ENCODE measurements at regions not wholly inside any gene's neighbourhood (a gene's known extent, or its start where the extent isn't known, plus 50 kb on each side); places are given as distances from the start of the nearest gene placed in this dataset.
"Not testable (repeated sequence)": the region's sequence is repeated elsewhere in the genome, so short reads cannot be mapped to it uniquely, and the experiment has no call there.

- Mint-ChIP-seq H3K4me1 (ENCODE audit: low read depth) (no peaks in the 10 kb centered on the region), H3K9me3 (peaks cover 3% of the 10 kb centered on the region in 2 donors), H3K27me3 (ENCODE audit: low read depth) (no peaks in the 10 kb centered on the region), H3K4me3 (no peak overlapping the region), H3K36me3 (ENCODE audit: insufficient read depth in 2 of 2) (no peaks in the 10 kb centered on the region), H3K27ac (no peak overlapping the region)
- ATAC-seq (replicated peaks in 1 of 2) (no peak), DNase-seq (no peak)
These were observed 182.5 kb upstream of the TENT5A start for GRCh38 chr6:81934936-81935335.

- Mint-ChIP-seq H3K36me3 (ENCODE audit: insufficient read depth in 2 of 2) (no peaks in the 10 kb centered on the region), H3K4me1 (ENCODE audit: low read depth) (no peaks in the 10 kb centered on the region), H3K27me3 (ENCODE audit: low read depth) (no peaks in the 10 kb centered on the region), H3K9me3 (peaks cover 3% of the 10 kb centered on the region in 2 donors), H3K27ac (no peak overlapping the region), H3K4me3 (no peak overlapping the region)
- DNase-seq (no peak), ATAC-seq (replicated peaks in 1 of 2) (no peak)
These were observed 181.1 kb upstream of the TENT5A start for GRCh38 chr6:81933608-81934051.

DNA sequence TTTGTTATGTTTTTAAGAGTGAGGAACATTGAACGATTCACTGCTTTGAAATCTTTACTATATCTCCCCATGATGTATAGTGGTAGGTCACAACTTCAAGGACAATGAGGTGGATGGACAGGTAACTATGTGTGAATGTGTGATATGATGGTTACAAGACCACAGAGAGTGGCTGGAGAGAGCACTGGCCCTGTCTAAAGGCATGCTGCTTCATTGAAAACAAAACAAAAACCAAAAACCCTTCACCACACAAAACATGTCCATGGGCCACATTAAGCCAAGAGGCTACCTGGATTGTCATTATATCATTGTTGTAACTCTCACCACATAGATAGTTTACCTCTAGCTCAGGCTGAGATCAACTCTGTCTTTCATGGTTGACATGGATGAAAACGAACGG is 180.6 kb upstream of the TENT5A start:
- no peak overlapping the region for H3K4me3 Mint-ChIP-seq

GRCh38 chr6:81932448-81932847 is 180.0 kb upstream of the TENT5A start:
- not testable (repeated sequence) for H3K27ac Mint-ChIP-seq; H3K9me3 Mint-ChIP-seq; DNase-seq; H3K4me1 Mint-ChIP-seq (ENCODE audit: low read depth); H3K36me3 Mint-ChIP-seq (ENCODE audit: insufficient read depth in 2 of 2); ATAC-seq (replicated peaks in 1 of 2); H3K27me3 Mint-ChIP-seq (ENCODE audit: low read depth); H3K4me3 Mint-ChIP-seq

More for the DNA sequence above, 180.6 kb upstream of the TENT5A start:
- ATAC-seq (replicated peaks in 1 of 2) (no peak), DNase-seq (no peak)
- Mint-ChIP-seq H3K27me3 (ENCODE audit: low read depth) (no peaks in the 10 kb centered on the region), H3K9me3 (peaks cover 3% of the 10 kb centered on the region in 2 donors), H3K36me3 (ENCODE audit: insufficient read depth in 2 of 2) (no peaks in the 10 kb centered on the region), H3K4me1 (ENCODE audit: low read depth) (no peaks in the 10 kb centered on the region), H3K27ac (no peak overlapping the region)

DNA sequence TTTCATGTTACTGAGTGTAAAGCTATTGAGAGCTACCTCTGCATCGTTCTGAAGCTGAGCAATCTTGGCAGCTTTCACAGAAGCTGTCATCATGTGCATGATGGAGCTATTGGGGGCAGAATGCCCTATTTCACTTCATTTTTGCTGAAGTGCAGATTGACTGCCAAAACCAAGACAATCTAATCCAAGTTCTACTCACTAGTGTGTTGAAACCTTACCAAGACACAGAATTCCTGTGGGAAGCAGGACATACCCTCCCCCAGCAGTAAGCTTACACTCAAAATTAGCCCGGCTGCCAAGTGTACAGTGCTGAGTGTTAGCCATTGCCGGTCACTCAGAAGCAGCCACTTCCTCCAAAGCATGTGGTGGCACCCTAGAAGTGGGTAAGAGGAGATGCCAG is 177.3 kb upstream of the TENT5A start:
- Mint-ChIP-seq H3K27me3 (ENCODE audit: low read depth) (no peaks in the 10 kb centered on the region), H3K4me3 (no peak overlapping the region), H3K9me3 (peaks cover 3% of the 10 kb centered on the region in 2 donors), H3K36me3 (ENCODE audit: insufficient read depth in 2 of 2) (no peaks in the 10 kb centered on the region), H3K4me1 (ENCODE audit: low read depth) (no peaks in the 10 kb centered on the region), H3K27ac (no peak overlapping the region)
- no peak for DNase-seq
- ATAC-seq (replicated peaks in 1 of 2), result no peak

GRCh38 chr6:81925201-81925600 is 172.7 kb upstream of the TENT5A start:
- no peak for DNase-seq
- no peaks in the 10 kb centered on the region for H3K36me3 Mint-ChIP-seq (ENCODE audit: insufficient read depth in 2 of 2)
- no peaks in the 10 kb centered on the region for H3K4me1 Mint-ChIP-seq (ENCODE audit: low read depth)
- no peak overlapping the region for H3K4me3 Mint-ChIP-seq
- no peak for ATAC-seq (replicated peaks in 1 of 2)
- H3K9me3 Mint-ChIP-seq, result peaks cover 0 to 2% of the 10 kb centered on the region in 2 donors
- H3K27ac Mint-ChIP-seq, result no peak overlapping the region
- no peaks in the 10 kb centered on the region for H3K27me3 Mint-ChIP-seq (ENCODE audit: low read depth)

GRCh38 chr6:81909981-81910900 is 157.8 kb upstream of the TENT5A start:
- ATAC-seq (replicated peaks in 1 of 2) (no peak), DNase-seq (no peak)
- no peaks in the 10 kb centered on the region for H3K4me1 Mint-ChIP-seq (ENCODE audit: low read depth)
- H3K36me3 Mint-ChIP-seq (ENCODE audit: insufficient read depth in 2 of 2), result no peaks in the 10 kb centered on the region
- H3K27ac Mint-ChIP-seq, result no peak overlapping the region
- no peak overlapping the region for H3K4me3 Mint-ChIP-seq
- peaks cover under 1 to 2% of the 10 kb centered on the region in 2 donors for H3K9me3 Mint-ChIP-seq
- H3K27me3 Mint-ChIP-seq (ENCODE audit: low read depth), result no peaks in the 10 kb centered on the region

DNA sequence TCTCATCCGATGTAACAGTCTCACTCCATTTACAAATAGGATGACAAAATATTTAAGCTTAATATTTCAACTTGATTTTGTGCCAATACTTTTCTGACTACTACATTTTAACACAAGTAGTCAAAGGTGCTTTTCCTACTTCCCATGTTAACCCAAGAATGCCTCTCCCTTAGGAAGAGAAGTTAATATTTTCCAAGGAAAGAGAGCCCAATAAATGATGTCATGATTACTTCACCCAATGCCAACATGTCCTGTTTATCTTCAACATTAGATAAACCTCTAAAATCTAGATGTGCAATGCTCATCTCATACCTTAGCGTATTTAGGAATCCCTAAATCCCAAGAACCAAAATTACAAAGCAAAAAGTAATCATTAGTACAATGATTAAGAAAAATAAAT is 156.7 kb upstream of the TENT5A start:
- no peak overlapping the region for H3K4me3 Mint-ChIP-seq
- ATAC-seq (replicated peaks in 1 of 2), result no peak
- no peak for DNase-seq
- H3K27me3 Mint-ChIP-seq (ENCODE audit: low read depth), result no peaks in the 10 kb centered on the region
- H3K36me3 Mint-ChIP-seq (ENCODE audit: insufficient read depth in 2 of 2), result no peaks in the 10 kb centered on the region
- H3K27ac Mint-ChIP-seq, result no peak overlapping the region
- no peaks in the 10 kb centered on the region for H3K4me1 Mint-ChIP-seq (ENCODE audit: low read depth)
- no peaks in the 10 kb centered on the region for H3K9me3 Mint-ChIP-seq

GRCh38 chr6:81906709-81907204 is 154.3 kb upstream of the TENT5A start:
- Mint-ChIP-seq H3K4me3 (no peak overlapping the region), H3K27me3 (ENCODE audit: low read depth) (no peaks in the 10 kb centered on the region), H3K36me3 (ENCODE audit: insufficient read depth in 2 of 2) (no peaks in the 10 kb centered on the region), H3K9me3 (peaks cover 0 to 3% of the 10 kb centered on the region in 2 donors), H3K4me1 (ENCODE audit: low read depth) (no peaks in the 10 kb centered on the region), H3K27ac (no peak overlapping the region)
- DNase-seq, result no peak
- no peak for ATAC-seq (replicated peaks in 1 of 2)

DNA sequence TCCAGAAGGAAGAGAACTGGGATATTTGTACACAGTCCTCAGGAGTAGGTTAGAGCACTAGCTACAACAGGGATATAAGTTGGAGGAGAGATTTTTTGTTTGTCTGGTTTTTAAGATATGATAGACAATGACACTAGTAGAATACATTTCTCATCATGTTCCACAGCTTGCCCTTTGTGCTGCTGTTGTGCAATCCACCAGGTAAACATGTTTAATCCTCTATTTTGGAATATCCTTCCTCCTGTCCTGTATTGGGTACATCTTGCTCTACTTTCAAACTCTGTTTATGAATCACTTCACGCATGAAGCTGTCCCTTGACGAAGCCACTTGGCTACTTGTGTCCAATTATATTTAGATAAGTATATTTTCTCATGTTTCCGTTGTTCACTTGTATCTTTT is 153.6 kb upstream of the TENT5A start:
- no peaks in the 10 kb centered on the region for H3K36me3 Mint-ChIP-seq (ENCODE audit: insufficient read depth in 2 of 2)
- ATAC-seq (replicated peaks in 1 of 2) (no peak), DNase-seq (no peak)
- no peaks in the 10 kb centered on the region for H3K4me1 Mint-ChIP-seq (ENCODE audit: low read depth)
- no peaks in the 10 kb centered on the region for H3K27me3 Mint-ChIP-seq (ENCODE audit: low read depth)
- no peak overlapping the region for H3K4me3 Mint-ChIP-seq
- peaks cover 0 to 3% of the 10 kb centered on the region in 2 donors for H3K9me3 Mint-ChIP-seq
- H3K27ac Mint-ChIP-seq, result no peak overlapping the region

DNA sequence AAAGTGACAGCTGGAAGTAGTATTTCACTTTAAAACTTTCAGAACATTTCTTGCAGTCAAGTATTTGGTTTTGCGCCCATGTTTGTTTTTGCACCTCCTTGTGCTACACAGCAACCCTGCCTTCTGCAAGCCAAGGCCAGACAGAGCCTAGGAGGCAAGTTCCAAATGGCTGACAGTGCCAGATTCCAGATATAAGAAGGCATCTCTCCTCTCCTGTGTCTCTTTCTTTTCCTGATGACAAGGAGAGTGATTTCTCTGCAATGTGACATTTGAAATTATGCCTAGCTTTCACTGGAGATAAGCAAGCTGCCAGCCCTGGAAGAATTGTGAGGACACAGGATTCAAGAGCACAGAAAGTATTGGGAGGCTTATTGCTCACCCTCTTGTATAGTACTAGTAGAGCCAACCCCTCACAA is 149.1 kb upstream of the TENT5A start:
- Mint-ChIP-seq H3K4me3 (no peak overlapping the region), H3K36me3 (ENCODE audit: insufficient read depth in 2 of 2) (no peaks in the 10 kb centered on the region), H3K9me3 (peaks cover 0 to 3% of the 10 kb centered on the region in 2 donors), H3K27me3 (ENCODE audit: low read depth) (no peaks in the 10 kb centered on the region), H3K27ac (no peak overlapping the region), H3K4me1 (ENCODE audit: low read depth) (no peaks in the 10 kb centered on the region)
- DNase-seq (no peak), ATAC-seq (replicated peaks in 1 of 2) (no peak)

DNA sequence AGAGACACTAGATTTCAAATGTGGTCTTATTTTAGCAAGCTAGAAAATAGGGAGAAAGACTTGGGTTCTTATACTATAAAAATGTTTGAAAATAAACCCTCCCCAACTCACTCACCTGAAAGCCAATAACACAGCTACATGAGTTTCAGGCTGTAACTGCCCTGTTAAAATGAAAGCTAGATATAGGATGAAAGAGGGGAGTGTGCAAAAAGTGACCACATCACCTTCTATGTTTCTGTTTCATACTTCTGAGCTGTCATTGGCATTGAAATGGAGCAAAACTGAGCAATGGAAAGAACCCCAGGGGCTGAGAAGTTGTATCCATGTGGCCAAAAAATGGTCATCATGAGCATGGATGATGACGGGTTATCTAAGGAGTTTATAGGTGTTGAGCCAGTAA is 148.1 kb upstream of the TENT5A start:
- ATAC-seq (replicated peaks in 1 of 2) (no peak), DNase-seq (no peak)
- Mint-ChIP-seq H3K4me1 (ENCODE audit: low read depth) (no peaks in the 10 kb centered on the region), H3K27ac (no peak overlapping the region), H3K9me3 (peaks cover 0 to 3% of the 10 kb centered on the region in 2 donors), H3K36me3 (ENCODE audit: insufficient read depth in 2 of 2) (no peaks in the 10 kb centered on the region), H3K4me3 (no peak overlapping the region), H3K27me3 (ENCODE audit: low read depth) (no peaks in the 10 kb centered on the region)

GRCh38 chr6:81897793-81898192 is 145.3 kb upstream of the TENT5A start:
- H3K4me3 Mint-ChIP-seq, result no peak overlapping the region
- no peak overlapping the region for H3K27ac Mint-ChIP-seq
- no peaks in the 10 kb centered on the region for H3K36me3 Mint-ChIP-seq (ENCODE audit: insufficient read depth in 2 of 2)

More at GRCh38 chr6:81897793-81898192, 145.3 kb upstream of the TENT5A start:
- Mint-ChIP-seq H3K9me3 (no peaks in the 10 kb centered on the region), H3K27me3 (ENCODE audit: low read depth) (no peaks in the 10 kb centered on the region), H3K4me1 (ENCODE audit: low read depth) (no peaks in the 10 kb centered on the region)
- DNase-seq (no peak), ATAC-seq (replicated peaks in 1 of 2) (no peak)
